MM.1S (cell line): ENCODE measurements at regions not wholly inside any gene's neighbourhood (a gene's known extent, or its start where the extent isn't known, plus 50 kb on each side); places are given as distances from the start of the nearest gene placed in this dataset.

Source experiments
- CTCF ChIP-seq: fragments of 300-600 bp; sonication (generic); IDR thresholded peaks from 2 replicates; pipeline ENCODE4 v1.5.1; 2016; ENCODE audit warnings: antibody characterized with exemption, low read length, mixed read lengths
- EZH2 ChIP-seq: fragments of 300-600 bp; sonication (generic); optimal IDR thresholded peaks from 2 replicates; pipeline ENCODE3; 2017; ENCODE audit warnings: low read depth, mild to moderate bottlenecking, antibody characterized with exemption, low read length, mixed read lengths

- TF ChIP-seq CTCF (no peak), EZH2 (no peak)
These were observed 100.4 kb upstream of the IRX2 start for GRCh38 chr5:2851895-2852294.
